Ovary (tissue), 7 donors: ENCODE measurements at regions not wholly inside any gene's neighbourhood (a gene's known extent, or its start where the extent isn't known, plus 50 kb on each side); places are given as distances from the start of the nearest gene placed in this dataset.
"Not testable (repeated sequence)": the region's sequence is repeated elsewhere in the genome, so short reads cannot be mapped to it uniquely, and the experiment has no call there.

ENCODE experiments used
- DNase-seq, 5 donors: peaks; one replicate each; pipeline ENCODE4 v3.0.0-alpha.2; 2019 to 2020
- H3K27ac ChIP-seq, 2 donors: fragments of 200-600 bp; one replicate each; pipeline versions ENCODE4 v1.5.1 to v1.8.0; 2019 to 2022
- H3K27me3 ChIP-seq: fragments of 200-600 bp; one replicate; pipeline ENCODE4 v1.8.0; 2022
- H3K36me3 ChIP-seq: fragments of 200-600 bp; sonication (generic); one replicate; pipeline ENCODE4 v1.5.1; 2019
- H3K4me1 ChIP-seq: one replicate; pipeline ENCODE4 v1.8.1; 2013; ENCODE audit warnings: mild to moderate bottlenecking, moderate library complexity; ENCODE audit not compliant: insufficient read depth
- H3K4me3 ChIP-seq: fragments of 200-600 bp; sonication (generic); one replicate; pipeline ENCODE4 v1.5.1; 2017
- H3K9me3 ChIP-seq, 2 donors: fragments of 200-600 bp in 1 of 2; sonication (generic) in 1 of 2; one replicate each; pipeline versions ENCODE4 v1.5.1 to v1.8.1; 2013 to 2019; ENCODE audit warnings: mild to moderate bottlenecking in 1 of 2, moderate library complexity in 1 of 2
- EP300 ChIP-seq: sonication (generic); formaldehyde crosslinking; IDR thresholded peaks from one replicate; pipeline ENCODE4 v1.6.1; 2017; ENCODE audit warnings: antibody characterized with exemption
- POLR2A ChIP-seq: fragments of 450-650 bp; IDR thresholded peaks from one replicate; pipeline ENCODE4 v1.6.1; 2017; ENCODE audit warnings: antibody characterized with exemption, mild to moderate bottlenecking, moderate library complexity
- WGBS, 3 donors: extraction: QIAGEN DNeasy Blood & Tissue Kit in 1 of 3; methylation state at CpG; one replicate each; pipeline versions ENCODE4 v1.1.5 to v1.1.7; 2013 to 2017; 5-methylcytosine and 5-hydroxymethylcytosine counted together
- intact Hi-C, 4 donors: fragments of 100-400 bp; cut with DNase I; formaldehyde crosslinking; loops; one replicate each; pipeline versions ENCODE4 v1.11.0 to v1.15.1; 2022 to 2023
- TF ChIP-seq, protein P1 (sequence below), 3 donors: fragments of 450-650 bp in 2 of 3; fragments of 200-600 bp in 1 of 3; IDR thresholded peaks; one replicate each; pipeline versions ENCODE4 v1.5.1 to v1.8.0; 2016 to 2022; ENCODE audit warnings: antibody characterized with exemption in 3 of 3, mild to moderate bottlenecking in 1 of 3
- donor health status: DM: no; HTN: no; CAD: no; lungs with moderate emphysema.
- donor health status: DM: no; HTN: no; CAD: no.
- donor health status: Bipolar disorder and iron deficiency.
- donor health status: DM: no; HTN: no; CAD: no.
- donor health status: DM: yes; HTN: yes; CAD: no.

GRCh38 chr5:96312383-96312782 is 120.7 kb downstream of the PCSK1 start:
- Histone ChIP-seq H3K4me1 (no peaks in the 10 kb centered on the region), H3K27ac (no peak overlapping the region), H3K9me3 (no peaks in the 10 kb centered on the region), H3K27me3 (no peaks in the 10 kb centered on the region), H3K4me3 (no peak overlapping the region), H3K36me3 (no peaks in the 10 kb centered on the region)
- TF ChIP-seq POLR2A = no peak
- TF ChIP-seq EP300 = no peak
- TF ChIP-seq, protein P1, sequence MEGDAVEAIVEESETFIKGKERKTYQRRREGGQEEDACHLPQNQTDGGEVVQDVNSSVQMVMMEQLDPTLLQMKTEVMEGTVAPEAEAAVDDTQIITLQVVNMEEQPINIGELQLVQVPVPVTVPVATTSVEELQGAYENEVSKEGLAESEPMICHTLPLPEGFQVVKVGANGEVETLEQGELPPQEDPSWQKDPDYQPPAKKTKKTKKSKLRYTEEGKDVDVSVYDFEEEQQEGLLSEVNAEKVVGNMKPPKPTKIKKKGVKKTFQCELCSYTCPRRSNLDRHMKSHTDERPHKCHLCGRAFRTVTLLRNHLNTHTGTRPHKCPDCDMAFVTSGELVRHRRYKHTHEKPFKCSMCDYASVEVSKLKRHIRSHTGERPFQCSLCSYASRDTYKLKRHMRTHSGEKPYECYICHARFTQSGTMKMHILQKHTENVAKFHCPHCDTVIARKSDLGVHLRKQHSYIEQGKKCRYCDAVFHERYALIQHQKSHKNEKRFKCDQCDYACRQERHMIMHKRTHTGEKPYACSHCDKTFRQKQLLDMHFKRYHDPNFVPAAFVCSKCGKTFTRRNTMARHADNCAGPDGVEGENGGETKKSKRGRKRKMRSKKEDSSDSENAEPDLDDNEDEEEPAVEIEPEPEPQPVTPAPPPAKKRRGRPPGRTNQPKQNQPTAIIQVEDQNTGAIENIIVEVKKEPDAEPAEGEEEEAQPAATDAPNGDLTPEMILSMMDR (IDR thresholded peaks at IDR 0.05) = no peak
- DNase-seq = no peak
- intact Hi-C loops = no loop called here

GRCh38 chr5:96307047-96307446 is 126.0 kb downstream of the PCSK1 start:
- H3K27me3 ChIP-seq, H3K27ac ChIP-seq, DNase-seq, H3K4me3 ChIP-seq, intact Hi-C loops, H3K36me3 ChIP-seq, H3K9me3 ChIP-seq, H3K4me1 ChIP-seq: not testable (repeated sequence)

DNA sequence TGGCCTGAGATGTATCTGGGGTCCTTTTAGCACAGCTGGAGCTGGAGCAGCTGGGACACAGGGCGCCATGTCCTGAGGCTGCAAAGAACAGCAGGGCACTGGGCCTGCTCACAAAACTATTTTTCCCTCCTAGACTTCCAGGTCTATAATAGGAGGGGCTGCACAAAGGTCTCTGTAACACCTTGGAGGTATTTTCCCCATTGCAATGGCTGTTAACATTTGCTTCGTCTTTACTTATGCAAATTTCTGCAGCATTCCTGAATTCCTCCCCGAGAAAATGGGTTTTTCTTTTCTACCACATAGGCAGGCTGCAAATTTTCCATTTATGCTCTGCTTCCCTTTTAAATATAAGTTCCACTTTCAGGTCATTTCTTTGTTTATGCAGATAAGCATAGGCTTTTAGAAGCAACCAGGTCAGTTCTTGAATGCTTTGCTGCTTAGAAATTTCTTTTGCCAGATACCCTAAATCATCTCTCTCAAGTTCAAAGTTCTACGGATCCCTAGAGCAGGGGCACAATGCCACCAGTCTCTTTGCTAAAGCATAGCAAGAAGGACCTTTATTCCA is 130.8 kb downstream of the PCSK1 start:
- H3K4me3 ChIP-seq = no peak overlapping the region
- TF ChIP-seq POLR2A = no peak
- TF ChIP-seq, protein P1 (IDR thresholded peaks at IDR 0.05) = no peak
- TF ChIP-seq EP300 = no peak
- DNase-seq = no peak
- 77 to 80% (median 78%) methylated on average over 4 of the region's 4 CpGs for WGBS, 3 donors
- no peaks in the 10 kb centered on the region for H3K9me3 ChIP-seq
- H3K27me3 ChIP-seq = no peaks in the 10 kb centered on the region
- no peak overlapping the region for H3K27ac ChIP-seq
- H3K4me1 ChIP-seq = no peaks in the 10 kb centered on the region
- intact Hi-C loops = no loop called here
- no peaks in the 10 kb centered on the region for H3K36me3 ChIP-seq

DNA sequence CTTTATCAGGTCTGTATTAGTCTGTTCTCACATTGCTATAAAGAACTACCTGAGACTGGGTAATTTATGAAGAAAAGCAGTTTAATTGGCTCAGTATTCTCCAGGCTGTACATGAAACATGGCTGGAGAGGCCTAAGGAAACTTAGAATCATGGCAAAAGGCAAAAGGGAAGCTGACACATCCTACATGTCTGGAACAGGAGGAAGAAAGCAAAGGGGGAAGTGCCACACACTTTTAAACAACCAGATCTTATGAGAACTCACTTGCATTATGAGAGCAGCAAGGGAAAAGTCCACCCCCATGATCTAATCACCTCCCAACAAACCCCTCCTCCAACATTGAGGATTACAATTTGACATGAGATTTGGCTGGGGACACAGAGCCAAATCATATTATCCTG is 132.1 kb downstream of the PCSK1 start:
- H3K27ac ChIP-seq = no peak overlapping the region
- H3K4me3 ChIP-seq = no peak overlapping the region
- no peaks in the 10 kb centered on the region for H3K4me1 ChIP-seq
- no peak for DNase-seq
- no peaks in the 10 kb centered on the region for H3K36me3 ChIP-seq
- TF ChIP-seq EP300 (no peak), POLR2A (no peak)
- TF ChIP-seq, protein P1 (IDR thresholded peaks at IDR 0.05) = no peak
- no peaks in the 10 kb centered on the region for H3K9me3 ChIP-seq
- intact Hi-C loops = no loop called here
- no peaks in the 10 kb centered on the region for H3K27me3 ChIP-seq

GRCh38 chr5:96297867-96298266 is 135.2 kb downstream of the PCSK1 start:
- H3K36me3 ChIP-seq = no peaks in the 10 kb centered on the region
- intact Hi-C loops = no loop called here
- TF ChIP-seq POLR2A = no peak
- TF ChIP-seq EP300 = no peak
- TF ChIP-seq, protein P1 (IDR thresholded peaks at IDR 0.05) = no peak
- 39 to 50% (median 47%) methylated on average over 3 of the region's 3 CpGs for WGBS, 3 donors
- no peak for DNase-seq
- H3K27ac ChIP-seq = no peak overlapping the region
- no peak overlapping the region for H3K4me3 ChIP-seq
- H3K27me3 ChIP-seq = no peaks in the 10 kb centered on the region
- H3K9me3 ChIP-seq = no peaks in the 10 kb centered on the region
- no peaks in the 10 kb centered on the region for H3K4me1 ChIP-seq
